PC-3 (cell line): ENCODE measurements at regions not wholly inside any gene's neighbourhood (a gene's known extent, or its start where the extent isn't known, plus 50 kb on each side); places are given as distances from the start of the nearest gene placed in this dataset.

ENCODE experiments used
- ATAC-seq: fragments of 200-7000 bp; cut with Tn5 transposase; 2 replicates; pipeline ENCODE4 v1.9.1; 2020; ENCODE audit warnings: mild to moderate bottlenecking, moderate library complexity
- BruUV-seq: library from RNA; stranded (reverse); fragments of 400-500 nt; replicated peaks from 2 replicates; lab custom pipeline; 2021; lab: Mats Ljungman, UMichigan
- CTCF ChIA-PET: fragments of 300-600 bp; sonication (Branson Sonifier 250); formaldehyde crosslinking; loops from one replicate; lab custom pipeline; 2022; ENCODE audit warnings: antibody characterized with exemption; lab: Charles Lee
- POLR2A ChIA-PET: fragments of 300-600 bp; sonication (Branson Sonifier 250); formaldehyde crosslinking; loops from one replicate; lab custom pipeline; 2022; ENCODE audit warnings: antibody characterized with exemption; ENCODE audit not compliant: unreplicated experiment; lab: Charles Lee
- DNase-seq: peaks from one replicate; pipeline ENCODE4 v3.0.0-alpha.2; 2015
- H2AFZ ChIP-seq: fragments of 300-600 bp; sonication (generic); 2 replicates; pipeline ENCODE4 v1.6.0; 2016; ENCODE audit warnings: antibody characterized with exemption, low read length
- H3F3A ChIP-seq: fragments of 300-600 bp; sonication (generic); one replicate; pipeline ENCODE4 v1.6.0; 2017; ENCODE audit warnings: antibody characterized with exemption, low read length, control low read depth, mild to moderate bottlenecking; ENCODE audit not compliant: unreplicated experiment
- H3K27ac ChIP-seq: fragments of 300-600 bp; sonication (generic); 2 replicates; pipeline ENCODE4 v1.5.1; 2016; ENCODE audit warnings: mild to moderate bottlenecking, low read length
- H3K27me3 ChIP-seq: fragments of 300-600 bp; sonication (generic); 2 replicates; pipeline ENCODE4 v1.6.1; 2016; ENCODE audit warnings: low read length, mixed read lengths
- H3K36me3 ChIP-seq: fragments of 300-600 bp; sonication (generic); 2 replicates; pipeline ENCODE4 v1.6.1; 2016; ENCODE audit warnings: low read depth, mixed run types, low read length, mixed read lengths
- H3K4me1 ChIP-seq: fragments of 300-600 bp; sonication (generic); 2 replicates; pipeline ENCODE4 v1.5.1; 2016; ENCODE audit warnings: low read length; ENCODE audit not compliant: insufficient read depth
- H3K4me2 ChIP-seq: fragments of 300-600 bp; sonication (generic); 2 replicates; pipeline ENCODE4 v1.6.0; 2016; ENCODE audit warnings: low read length
- H3K4me3 ChIP-seq: fragments of 300-600 bp; sonication (generic); 2 replicates; pipeline ENCODE4 v1.5.1; 2016; ENCODE audit warnings: mild to moderate bottlenecking, low read length, mixed read lengths
- H3K79me2 ChIP-seq: fragments of 300-600 bp; sonication (generic); 2 replicates; pipeline ENCODE4 v1.6.1; 2017; ENCODE audit warnings: low read length, mixed read lengths
- H3K9ac ChIP-seq: fragments of 300-600 bp; sonication (generic); 2 replicates; pipeline ENCODE4 v1.6.0; 2016; ENCODE audit warnings: mild to moderate bottlenecking, low read length
- H3K9me2 ChIP-seq: fragments of 300-600 bp; sonication (generic); replicated peaks from 2 replicates; pipeline ENCODE4 v1.6.1; 2016; ENCODE audit warnings: mixed run types, low read length, mixed read lengths
- H3K9me3 ChIP-seq: fragments of 300-600 bp; sonication (generic); 2 replicates; pipeline ENCODE4 v1.6.1; 2016; ENCODE audit warnings: low read length, mixed read lengths
- H4K20me1 ChIP-seq: fragments of 300-600 bp; sonication (generic); 2 replicates; pipeline ENCODE4 v1.6.1; 2016; ENCODE audit warnings: low read length, mixed read lengths
- CTCF ChIP-seq: fragments of 300-600 bp; sonication (generic); conservative IDR thresholded peaks from 2 replicates; pipeline ENCODE4 v1.5.1; 2017; ENCODE audit warnings: antibody characterized with exemption, low read depth, mild to moderate bottlenecking, low read length
- EZH2 ChIP-seq: fragments of 300-600 bp; sonication (generic); IDR thresholded peaks from one replicate; pipeline ENCODE4 v1.6.1; 2017; ENCODE audit warnings: antibody characterized with exemption, mild to moderate bottlenecking, low read length; ENCODE audit not compliant: unreplicated experiment
- EZH2phosphoT487 ChIP-seq: fragments of 300-600 bp; sonication (generic); IDR thresholded peaks from 2 replicates; pipeline ENCODE4 v1.6.1; 2018; ENCODE audit warnings: mild to moderate bottlenecking, antibody characterized with exemption, low read length, borderline replicate concordance
- intact Hi-C: fragments of 100-400 bp; cut with micrococcal nuclease; formaldehyde crosslinking; loops from 2 replicates; pipeline ENCODE4 v1.9.0; 2023

- Histone ChIP-seq H3K27ac (no peak overlapping the region), H3F3A (no peaks in the 10 kb centered on the region), H3K79me2 (no peaks in the 10 kb centered on the region), H3K9me3 (no peaks in the 10 kb centered on the region), H3K9me2 (no peaks in the 10 kb centered on the region), H3K9ac (no peak overlapping the region), H3K36me3 (no peaks in the 10 kb centered on the region), H3K27me3 (no peaks in the 10 kb centered on the region), H4K20me1 (no peaks in the 10 kb centered on the region), H3K4me3 (no peak overlapping the region), H2AFZ (no peak overlapping the region), H3K4me1 (no peaks in the 10 kb centered on the region), H3K4me2 (no peak overlapping the region)
- TF ChIP-seq EZH2phosphoT487 (no peak), EZH2 (no peak), CTCF (peak; percentile 44)
- ChIA-PET CTCF (no interaction called here), POLR2A (interaction anchor here (0.6 kb wide), 1 partner anchor 12 kb away, joined by 3 read pairs; no protein-coding TSS in a partner anchor)
- DNase-seq (peak; percentile 15), ATAC-seq (no peak)
- no TSS peak for BruUV-seq
- intact Hi-C loops = no loop called here
Measured at GRCh38 chr3:104610730-104611652, 755.7 kb upstream of the ALCAM start.

DNA sequence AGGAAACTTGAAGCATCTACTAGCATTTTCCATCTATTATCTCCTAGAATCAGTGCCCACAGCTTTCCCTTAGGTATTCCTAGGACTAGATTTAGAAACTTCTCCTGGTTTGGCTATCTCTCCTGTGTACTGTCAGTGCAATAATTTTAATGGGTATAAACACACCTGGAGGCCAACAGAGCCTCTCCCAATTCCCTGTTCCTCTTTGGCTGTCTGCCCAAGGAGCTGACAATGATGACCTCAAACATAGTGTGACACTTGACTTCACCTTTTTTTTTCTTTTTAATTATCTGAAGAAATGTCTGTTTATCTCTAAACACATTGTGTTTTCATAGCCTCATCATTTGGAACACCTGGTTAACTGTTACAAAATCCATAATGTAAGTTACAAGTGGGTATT, 754.5 kb upstream of the ALCAM start:
- Histone ChIP-seq H3K9ac (no peak overlapping the region), H2AFZ (no peak overlapping the region), H4K20me1 (no peaks in the 10 kb centered on the region), H3K4me1 (no peaks in the 10 kb centered on the region), H3K36me3 (no peaks in the 10 kb centered on the region), H3K9me2 (no peaks in the 10 kb centered on the region), H3K4me2 (no peak overlapping the region), H3K4me3 (no peak overlapping the region), H3K9me3 (no peaks in the 10 kb centered on the region), H3K79me2 (no peaks in the 10 kb centered on the region), H3F3A (no peaks in the 10 kb centered on the region), H3K27me3 (no peaks in the 10 kb centered on the region), H3K27ac (no peak overlapping the region)
- intact Hi-C loops = no loop called here
- ATAC-seq (no peak), DNase-seq (no peak)
- POLR2A ChIA-PET = no interaction called here
- no TSS peak for BruUV-seq
- TF ChIP-seq CTCF (no peak), EZH2phosphoT487 (no peak), EZH2 (no peak)
- CTCF ChIA-PET = no interaction called here

DNA sequence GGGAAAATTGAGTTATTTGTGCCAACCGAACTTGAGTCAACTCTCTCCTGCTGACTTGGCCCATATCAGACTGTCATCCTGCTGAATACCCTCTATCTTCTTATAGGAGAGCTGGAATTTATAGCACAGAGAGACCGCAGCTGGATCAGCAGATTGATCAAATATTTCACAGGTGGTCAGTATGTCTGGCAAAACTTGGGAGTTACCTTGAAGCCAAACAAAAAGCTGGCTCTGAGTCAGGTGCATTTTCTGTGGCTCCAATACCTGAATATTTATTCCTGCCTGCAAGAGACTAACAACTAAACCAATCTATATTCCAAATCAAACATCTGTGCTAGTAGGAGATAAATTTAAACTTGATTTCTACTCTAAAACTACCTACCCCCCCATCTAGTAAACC, 752.1 kb upstream of the ALCAM start:
- Histone ChIP-seq H3K36me3 (no peaks in the 10 kb centered on the region), H3K27me3 (no peaks in the 10 kb centered on the region), H3K9me3 (no peaks in the 10 kb centered on the region), H3K9me2 (no peaks in the 10 kb centered on the region), H4K20me1 (no peaks in the 10 kb centered on the region), H3K4me2 (no peak overlapping the region), H3K27ac (no peak overlapping the region), H3K4me1 (no peaks in the 10 kb centered on the region), H3F3A (no peaks in the 10 kb centered on the region), H3K4me3 (no peak overlapping the region), H2AFZ (no peak overlapping the region), H3K9ac (no peak overlapping the region), H3K79me2 (no peaks in the 10 kb centered on the region)
- TF ChIP-seq EZH2 = no peak
- TF ChIP-seq CTCF = no peak
- no peak for TF ChIP-seq EZH2phosphoT487
- no peak for ATAC-seq
- BruUV-seq = no TSS peak
- DNase-seq = no peak
- intact Hi-C loops = no loop called here
- POLR2A ChIA-PET = no interaction called here
- CTCF ChIA-PET = no interaction called here
